COLO829 (cell line): ENCODE measurements at regions not wholly inside any gene's neighbourhood (a gene's known extent, or its start where the extent isn't known, plus 50 kb on each side); places are given as distances from the start of the nearest gene placed in this dataset.
A peak's percentile ranks its signal among the peaks of the same experiment; 100 is the strongest.

Experiments
- DNase-seq: peaks from one replicate; pipeline ENCODE4 v3.0.0; 2012; ENCODE audit warnings: low spot score

- DNase-seq: no peak
Observed at GRCh38 chr2:128726236-128726635, 407.6 kb upstream of the HS6ST1 start.

DNA sequence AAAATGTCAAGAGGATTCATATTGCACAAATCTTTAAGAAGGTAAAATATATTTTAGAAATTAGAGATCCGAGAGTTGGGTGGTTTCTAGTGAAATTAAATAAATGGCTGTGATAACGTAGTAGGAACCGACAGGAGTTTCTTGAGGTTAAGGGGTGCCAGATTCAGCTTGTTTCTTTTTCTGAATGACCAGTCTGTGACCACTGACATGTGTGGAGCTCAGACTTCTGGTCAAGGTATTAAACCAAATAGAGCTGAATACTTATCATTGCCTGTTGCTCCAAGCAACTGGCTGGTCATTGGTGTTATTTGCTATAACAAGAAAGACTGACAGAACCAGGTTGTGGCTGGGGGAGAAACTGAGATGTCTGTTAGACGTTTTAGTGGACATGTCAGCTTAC lies 408.2 kb upstream of the HS6ST1 start:
- DNase-seq: no peak

GRCh38 chr2:128727404-128727803 lies 408.7 kb upstream of the HS6ST1 start:
- no peak for DNase-seq

DNA sequence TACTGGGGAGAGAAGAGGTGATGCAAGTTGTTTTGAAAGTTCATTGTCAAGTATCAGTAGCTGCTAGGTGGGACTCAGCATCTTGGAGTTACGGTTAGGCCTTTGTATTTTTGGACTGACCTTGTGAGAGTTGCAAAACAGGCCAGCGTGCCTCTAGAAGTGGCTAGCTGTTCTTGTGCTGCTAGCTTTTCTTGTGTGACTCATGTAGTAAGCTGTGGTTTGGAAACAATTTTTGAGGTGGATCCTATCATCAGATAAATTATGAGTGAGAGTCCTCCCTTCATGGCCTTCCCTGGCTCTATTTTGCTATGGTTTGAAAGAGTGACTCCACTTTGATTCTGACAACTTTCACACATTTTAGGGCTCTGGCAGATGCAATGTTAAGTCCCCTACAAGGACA lies 409.2 kb upstream of the HS6ST1 start:
- no peak for DNase-seq

- DNase-seq: no peak
Observed at GRCh38 chr2:128729051-128729450, 410.4 kb upstream of the HS6ST1 start.

GRCh38 chr2:128731994-128732650 lies 413.5 kb upstream of the HS6ST1 start:
- DNase-seq: no peak

DNA sequence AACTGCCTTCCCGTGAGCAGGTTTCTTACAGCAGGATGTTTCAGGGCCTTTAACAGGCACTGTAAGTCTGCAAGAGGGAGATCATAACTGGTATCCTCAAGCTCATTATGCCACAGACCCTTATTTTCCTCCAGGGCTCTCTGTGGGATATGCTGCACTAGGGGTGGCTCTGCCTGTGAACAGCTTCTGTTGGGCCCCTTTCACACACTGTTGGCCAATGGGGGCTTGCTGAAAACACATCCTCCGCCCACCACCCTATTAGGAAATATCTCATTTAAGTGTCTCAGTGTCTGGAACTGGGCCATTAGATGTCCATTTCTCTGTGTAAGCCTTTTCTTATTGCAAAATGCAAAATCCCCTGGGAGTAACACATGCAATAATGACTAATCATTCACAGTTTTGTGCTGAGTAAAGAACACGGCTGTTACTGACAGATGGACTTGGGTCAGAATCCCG lies 414.3 kb upstream of the HS6ST1 start:
- peak; percentile 40 for DNase-seq

GRCh38 chr2:128733450-128733849 lies 414.8 kb upstream of the HS6ST1 start:
- no peak for DNase-seq

- DNase-seq: peak; percentile 13
Observed at GRCh38 chr2:128734521-128735295, 416.0 kb upstream of the HS6ST1 start.

DNA sequence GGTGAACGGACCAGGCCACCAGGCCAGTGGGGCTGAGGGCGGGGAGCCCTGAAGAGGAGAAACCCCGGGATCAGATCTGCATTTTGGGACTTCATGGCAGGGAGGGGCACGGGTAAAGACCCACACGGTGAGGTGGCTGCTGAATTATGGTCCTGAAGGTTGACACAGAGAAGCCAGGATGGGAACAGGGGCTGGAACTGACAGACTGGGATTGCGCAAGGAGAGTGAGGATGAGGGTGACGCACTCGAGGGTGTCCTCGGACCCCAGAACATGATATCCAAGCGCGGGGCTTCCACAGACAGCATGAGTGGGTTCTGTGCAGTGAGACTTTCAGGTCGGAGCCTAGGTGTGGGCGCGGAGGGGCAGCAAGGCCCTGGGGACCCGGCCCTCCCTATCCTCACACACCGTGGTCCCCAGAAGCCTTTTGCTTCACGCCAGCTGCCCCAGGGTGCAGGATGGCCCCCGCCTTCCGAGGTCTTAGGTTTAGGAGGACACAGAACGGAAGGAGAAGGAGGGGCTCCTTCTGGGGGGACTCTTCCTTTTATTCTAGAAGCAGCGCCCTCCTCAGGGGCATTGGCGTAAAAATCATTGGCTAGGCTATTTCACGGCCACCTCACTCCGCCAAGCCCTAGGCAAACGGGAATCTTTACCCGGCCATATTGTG lies 416.8 kb upstream of the HS6ST1 start:
- no peak for DNase-seq

- DNase-seq: no peak
Observed at GRCh38 chr2:128736046-128736688, 417.5 kb upstream of the HS6ST1 start.

- DNase-seq: peak; percentile 53
Observed at GRCh38 chr2:128736689-128737545, 418.2 kb upstream of the HS6ST1 start.

GRCh38 chr2:128737546-128737826 lies 418.8 kb upstream of the HS6ST1 start:
- no peak for DNase-seq

DNA sequence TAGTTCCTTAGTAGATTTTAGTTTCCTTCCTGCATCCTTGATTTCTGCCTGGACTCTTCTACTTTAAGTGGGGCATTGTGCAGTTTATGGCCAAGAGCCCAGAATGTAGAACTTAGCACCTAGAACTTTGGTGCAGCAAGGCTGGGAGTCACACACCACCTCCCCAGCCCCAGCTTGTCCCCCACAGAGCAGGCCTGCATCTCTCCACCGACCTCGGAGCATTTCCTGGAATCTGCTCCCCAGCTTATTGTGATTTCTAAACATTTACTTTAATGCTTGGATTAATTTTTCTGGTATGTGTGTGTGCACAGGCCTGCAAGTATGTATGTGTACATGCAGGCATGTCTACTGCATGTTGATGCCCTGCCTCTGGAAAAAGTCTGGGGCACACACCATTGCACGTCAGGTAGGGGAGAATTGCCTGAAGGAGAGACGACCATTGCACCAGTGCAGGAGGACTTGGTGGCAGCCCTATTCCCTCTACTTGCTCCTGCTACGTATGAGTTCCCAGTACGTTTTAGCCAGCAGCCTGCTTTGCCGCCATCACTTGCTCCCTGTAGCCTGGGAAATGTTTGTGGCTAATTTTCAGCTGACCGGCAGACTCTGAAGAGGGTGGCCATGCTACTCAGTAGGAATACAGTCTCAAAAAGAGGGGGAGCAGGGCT lies 419.9 kb upstream of the HS6ST1 start:
- DNase-seq: no peak

- DNase-seq: no peak
Observed at GRCh38 chr2:128742467-128742866, 423.8 kb upstream of the HS6ST1 start.

- no peak for DNase-seq
Observed at GRCh38 chr2:128745946-128746345, 427.3 kb upstream of the HS6ST1 start.

GRCh38 chr2:128746356-128746755 lies 427.7 kb upstream of the HS6ST1 start:
- no peak for DNase-seq

GRCh38 chr2:128748336-128748735 lies 429.7 kb upstream of the HS6ST1 start:
- no peak for DNase-seq

- no peak for DNase-seq
Observed at GRCh38 chr2:128748835-128749605, 430.4 kb upstream of the HS6ST1 start.

- no peak for DNase-seq
Observed at GRCh38 chr2:128750328-128751165, 431.9 kb upstream of the HS6ST1 start.
